SK-N-SH (cell line): ENCODE measurements at regions not wholly inside any gene's neighbourhood (a gene's known extent, or its start where the extent isn't known, plus 50 kb on each side); places are given as distances from the start of the nearest gene placed in this dataset.

Source experiments
- CTCF ChIA-PET: fragments of 300-600, 350-600 bp; formaldehyde crosslinking; extraction: SDS; loops from one replicate; lab custom pipeline; 2021; lab: Yijun Ruan, JAX
- POLR2A ChIA-PET: fragments of 350-600 bp; sonication (Branson Sonifier 250); formaldehyde crosslinking; extraction: SDS; loops from one replicate; lab custom pipeline; 2020; ENCODE audit warnings: antibody characterized with exemption, inconsistent platforms; lab: Yijun Ruan, JAX
- DNase-seq: peaks from one replicate; pipeline ENCODE4 v3.0.0; 2012
- H2AFZ ChIP-seq: fragments of 200-600 bp; sonication (generic); 2 replicates; pipeline ENCODE4 v1.8.1; 2016; ENCODE audit warnings: antibody characterized with exemption, mild to moderate bottlenecking, low read depth
- H3F3A ChIP-seq: fragments of 200-600 bp; sonication (generic); replicated peaks from 2 replicates; pipeline ENCODE3; 2016; ENCODE audit warnings: antibody characterized with exemption, mild to moderate bottlenecking; ENCODE audit not compliant: insufficient read depth
- H3K27ac ChIP-seq, 2 experiments: fragments of 200-500 bp in 1 of 2; fragments of 200-600 bp in 1 of 2; sonication (Bioruptor generic) in 1 of 2; sonication (generic), shearing (Covaris generic) in 1 of 2; 2 replicates each; pipeline versions ENCODE4 v1.5.1 to v1.6.1; 2014 to 2016; ENCODE audit warnings: low read depth in 2 of 2, inconsistent platforms in 1 of 2, low read length in 1 of 2, mild to moderate bottlenecking in 1 of 2, mixed read lengths in 1 of 2
- H3K27me3 ChIP-seq: fragments of 200-600 bp; sonication (generic), shearing (Covaris generic); 2 replicates; pipeline ENCODE4 v1.6.1; 2016; ENCODE audit warnings: mixed run types; ENCODE audit not compliant: insufficient read depth
- H3K36me3 ChIP-seq, 2 experiments: fragments of 200-500 bp in 1 of 2; fragments of 200-600 bp in 1 of 2; sonication (Bioruptor generic) in 1 of 2; sonication (generic) in 1 of 2; replicated peaks in 1 of 2; 2 replicates each; pipeline versions ENCODE3 to v1.5.1; 2014 to 2016; ENCODE audit warnings: low read length in 1 of 2, mild to moderate bottlenecking in 1 of 2; ENCODE audit not compliant: insufficient read depth in 2 of 2, control insufficient read depth in 1 of 2
- H3K4me1 ChIP-seq, 2 experiments: fragments of 200-500 bp in 1 of 2; fragments of 200-600 bp in 1 of 2; sonication (Bioruptor generic) in 1 of 2; sonication (generic), shearing (Covaris generic) in 1 of 2; 2 replicates each; pipeline versions ENCODE4 v1.5.1 to v1.6.1; 2014 to 2016; ENCODE audit warnings: low read depth in 1 of 2, low read length in 1 of 2, mixed run types in 1 of 2; ENCODE audit not compliant: insufficient read depth in 2 of 2, control insufficient read depth in 1 of 2
- H3K4me2 ChIP-seq: fragments of 200-600 bp; sonication (generic), shearing (Covaris generic); 2 replicates; pipeline ENCODE4 v1.6.1; 2017; ENCODE audit warnings: mixed run types
- H3K4me3 ChIP-seq, 2 experiments: fragments of 200-500 bp in 1 of 2; fragments of 200-600 bp in 1 of 2; sonication (Bioruptor generic) in 1 of 2; sonication (generic), shearing (Covaris generic) in 1 of 2; 2 replicates each; pipeline versions ENCODE4 v1.5.1 to v1.8.1; 2014 to 2016; ENCODE audit warnings: low read depth in 2 of 2, inconsistent platforms in 1 of 2, low read length in 1 of 2, mild to moderate bottlenecking in 1 of 2, mixed read lengths in 1 of 2, moderate library complexity in 1 of 2
- H3K79me2 ChIP-seq: fragments of 200-600 bp; sonication (generic); 2 replicates; pipeline ENCODE4 v1.8.1; 2017; ENCODE audit warnings: mild to moderate bottlenecking; ENCODE audit not compliant: insufficient read depth
- H3K9ac ChIP-seq: fragments of 200-600 bp; sonication (generic); 2 replicates; pipeline ENCODE4 v1.6.1; 2017; ENCODE audit warnings: mixed run types
- H3K9me2 ChIP-seq: fragments of 200-600 bp; sonication (generic); 2 replicates; pipeline ENCODE4 v1.6.1; 2017; ENCODE audit warnings: mixed run types
- H3K9me3 ChIP-seq: fragments of 200-600 bp; sonication (generic); 2 replicates; pipeline ENCODE4 v1.6.1; 2017; ENCODE audit warnings: mixed run types, mild to moderate bottlenecking, moderate library complexity
- H4K20me1 ChIP-seq: fragments of 200-600 bp; sonication (generic); 2 replicates; pipeline ENCODE4 v1.6.1; 2017; ENCODE audit warnings: mild to moderate bottlenecking, mixed run types; ENCODE audit not compliant: insufficient read depth
- CHD2 ChIP-seq: fragments of 150-350 bp; IDR thresholded peaks from 2 replicates; pipeline ENCODE4 v1.6.1; 2018; ENCODE audit warnings: low read length; ENCODE audit not compliant: partially characterized antibody
- CTCF ChIP-seq: fragments of 200-600 bp; sonication (generic); IDR thresholded peaks from 2 replicates; pipeline ENCODE4 v1.6.1; 2017; ENCODE audit warnings: antibody characterized with exemption, mild to moderate bottlenecking, moderate library complexity
- EZH2phosphoT487 ChIP-seq: fragments of 200-600 bp; sonication (generic); IDR thresholded peaks from 2 replicates; pipeline ENCODE4 v1.6.1; 2017; ENCODE audit warnings: low read depth, mixed run types, mild to moderate bottlenecking, antibody characterized with exemption, moderate library complexity, borderline replicate concordance
- FOXM1 ChIP-seq: IDR thresholded peaks from 2 replicates; pipeline ENCODE4 v1.4.0; 2012; ENCODE audit warnings: low read depth, mild to moderate bottlenecking
- GATA2 ChIP-seq: sonication (generic); formaldehyde crosslinking; IDR thresholded peaks from 2 replicates; pipeline ENCODE4 v1.5.0; 2020; ENCODE audit warnings: mild to moderate bottlenecking, missing genetic modification reagents
- IRF3 ChIP-seq: fragments of 150-350 bp; IDR thresholded peaks from 2 replicates; pipeline ENCODE4 v1.6.1; 2016; ENCODE audit warnings: mild to moderate bottlenecking, low read depth, low read length
- JUND ChIP-seq: IDR thresholded peaks from 2 replicates; pipeline ENCODE4 v1.4.0; 2012
- NRF1 ChIP-seq: IDR thresholded peaks from 2 replicates; pipeline ENCODE4 v1.6.1; 2012; ENCODE audit warnings: low read depth, mild to moderate bottlenecking, low read length
- POLR2AphosphoS5 ChIP-seq: IDR thresholded peaks from 2 replicates; pipeline ENCODE4 v1.6.1; 2012; ENCODE audit warnings: low read depth, low read length
- RCOR1 ChIP-seq: fragments of 150-350 bp; IDR thresholded peaks from 2 replicates; pipeline ENCODE4 v1.6.1; 2017; ENCODE audit warnings: antibody characterized with exemption, low read length
- REST ChIP-seq: IDR thresholded peaks from 2 replicates; pipeline ENCODE4 v1.6.1; 2012; ENCODE audit warnings: mild to moderate bottlenecking, low read depth, low read length, moderate library complexity
- RXRA ChIP-seq: IDR thresholded peaks from 2 replicates; pipeline ENCODE4 v1.4.0; 2012; ENCODE audit warnings: low read depth, mild to moderate bottlenecking, borderline replicate concordance
- SIN3A ChIP-seq: IDR thresholded peaks from 2 replicates; pipeline ENCODE4 v1.6.1; 2012; ENCODE audit warnings: low read depth, mild to moderate bottlenecking, low read length, moderate library complexity, borderline replicate concordance
- SMC3 ChIP-seq: IDR thresholded peaks from 2 replicates; pipeline ENCODE4 v1.6.1; 2012; ENCODE audit warnings: low read depth, low read length, improper control_type of control experiment
- TAF1 ChIP-seq: IDR thresholded peaks from 2 replicates; pipeline ENCODE4 v1.6.1; 2012; ENCODE audit warnings: low read depth, mild to moderate bottlenecking, low read length, moderate library complexity, borderline replicate concordance
- YY1 ChIP-seq: IDR thresholded peaks from 2 replicates; pipeline ENCODE4 v1.4.0; 2012; ENCODE audit warnings: low read depth, mild to moderate bottlenecking
- ZBTB33 ChIP-seq: IDR thresholded peaks from 2 replicates; pipeline ENCODE4 v1.4.0; 2012; ENCODE audit warnings: low read depth, borderline replicate concordance
- WGBS: methylation state at CpG from one replicate; pipeline ENCODE4 v1.1.6; 2017; ENCODE audit warnings: low lambda C conversion rate; 5-methylcytosine and 5-hydroxymethylcytosine counted together

- Histone ChIP-seq H3K27me3 (no peaks in the 10 kb centered on the region), H2AFZ (no peak overlapping the region), H4K20me1 (no peaks in the 10 kb centered on the region), H3K9me3 (no peaks in the 10 kb centered on the region), H3K4me1 (no peaks in the 10 kb centered on the region), H3K27ac (no peak overlapping the region), H3K36me3 (no peaks in the 10 kb centered on the region), H3K9ac (no peak overlapping the region), H3K4me3 (no peak overlapping the region), H3K9me2 (no peaks in the 10 kb centered on the region), H3F3A (no peaks in the 10 kb centered on the region), H3K4me2 (no peak overlapping the region), H3K79me2 (no peaks in the 10 kb centered on the region)
- 0% methylated on average over 1 of the region's 1 CpG for WGBS
- POLR2A ChIA-PET, result no interaction called here
- CTCF ChIA-PET, result no interaction called here
- TF ChIP-seq NRF1, result no peak
- no peak for TF ChIP-seq RXRA
- no peak for TF ChIP-seq EZH2phosphoT487
- TF ChIP-seq ZBTB33, result no peak
- TF ChIP-seq RCOR1, result no peak
- TF ChIP-seq SIN3A, result no peak
- no peak for TF ChIP-seq TAF1
- no peak for TF ChIP-seq GATA2
- no peak for TF ChIP-seq CHD2
- TF ChIP-seq CTCF, result no peak
- no peak for DNase-seq
Measured at GRCh38 chr13:83378908-83379307, 503.4 kb downstream of the SLITRK1 start.

GRCh38 chr13:83377491-83377890 lies 504.8 kb downstream of the SLITRK1 start:
- Histone ChIP-seq H3K27ac (no peak overlapping the region), H3K27me3 (no peaks in the 10 kb centered on the region), H3K4me1 (no peaks in the 10 kb centered on the region), H3K79me2 (no peaks in the 10 kb centered on the region), H4K20me1 (no peaks in the 10 kb centered on the region), H2AFZ (no peak overlapping the region), H3K9ac (no peak overlapping the region), H3K4me2 (no peak overlapping the region), H3K9me3 (no peaks in the 10 kb centered on the region), H3K36me3 (no peaks in the 10 kb centered on the region), H3K4me3 (no peak overlapping the region), H3F3A (no peaks in the 10 kb centered on the region), H3K9me2 (no peaks in the 10 kb centered on the region)
- CTCF ChIA-PET, result no interaction called here
- POLR2A ChIA-PET, result no interaction called here
- 0% methylated on average over 1 of the region's 1 CpG for WGBS
- DNase-seq, result no peak
- TF ChIP-seq CHD2 (no peak), ZBTB33 (no peak), YY1 (no peak), IRF3 (no peak), EZH2phosphoT487 (no peak), SMC3 (no peak), POLR2AphosphoS5 (no peak), REST (no peak), FOXM1 (no peak), JUND (no peak)
